ENCODE measurements at regions not wholly inside any gene's neighbourhood (a gene's known extent, or its start where the extent isn't known, plus 50 kb on each side); places are given as distances from the start of the nearest gene placed in this dataset.

GRCh38 chr14:56023661-56024081 lies 94.5 kb upstream of the PELI2 start:
- TF ChIP-seq, protein P1, sequence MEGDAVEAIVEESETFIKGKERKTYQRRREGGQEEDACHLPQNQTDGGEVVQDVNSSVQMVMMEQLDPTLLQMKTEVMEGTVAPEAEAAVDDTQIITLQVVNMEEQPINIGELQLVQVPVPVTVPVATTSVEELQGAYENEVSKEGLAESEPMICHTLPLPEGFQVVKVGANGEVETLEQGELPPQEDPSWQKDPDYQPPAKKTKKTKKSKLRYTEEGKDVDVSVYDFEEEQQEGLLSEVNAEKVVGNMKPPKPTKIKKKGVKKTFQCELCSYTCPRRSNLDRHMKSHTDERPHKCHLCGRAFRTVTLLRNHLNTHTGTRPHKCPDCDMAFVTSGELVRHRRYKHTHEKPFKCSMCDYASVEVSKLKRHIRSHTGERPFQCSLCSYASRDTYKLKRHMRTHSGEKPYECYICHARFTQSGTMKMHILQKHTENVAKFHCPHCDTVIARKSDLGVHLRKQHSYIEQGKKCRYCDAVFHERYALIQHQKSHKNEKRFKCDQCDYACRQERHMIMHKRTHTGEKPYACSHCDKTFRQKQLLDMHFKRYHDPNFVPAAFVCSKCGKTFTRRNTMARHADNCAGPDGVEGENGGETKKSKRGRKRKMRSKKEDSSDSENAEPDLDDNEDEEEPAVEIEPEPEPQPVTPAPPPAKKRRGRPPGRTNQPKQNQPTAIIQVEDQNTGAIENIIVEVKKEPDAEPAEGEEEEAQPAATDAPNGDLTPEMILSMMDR (IDR thresholded peaks at IDR 0.05): no peak
- no peaks in the 10 kb centered on the region for H3K9me3 ChIP-seq
- H3K27me3 ChIP-seq: no peaks in the 10 kb centered on the region
- H3K4me3 ChIP-seq: no peak overlapping the region
- H3K9ac ChIP-seq (ENCODE audit: low read depth in 2 of 2, low read length in 2 of 2): no peak overlapping the region
- no peak for DNase-seq
- H3K27ac ChIP-seq: no peak overlapping the region
- no peaks in the 10 kb centered on the region for H3K4me1 ChIP-seq
- intact Hi-C loops (cut with DNase I): no loop called here
- H3K36me3 ChIP-seq: no peaks in the 10 kb centered on the region

- Histone ChIP-seq H3K4me1 (no peaks in the 10 kb centered on the region), H3K9ac (ENCODE audit: low read depth in 2 of 2, low read length in 2 of 2) (no peak overlapping the region), H3K9me3 (no peaks in the 10 kb centered on the region), H3K36me3 (no peaks in the 10 kb centered on the region), H3K4me3 (no peak overlapping the region), H3K27me3 (no peaks in the 10 kb centered on the region), H3K27ac (no peak overlapping the region)
- intact Hi-C loops (cut with DNase I): no loop called here
- TF ChIP-seq, protein P1 (IDR thresholded peaks at IDR 0.05): no peak
- no peak for DNase-seq
These were observed 93.0 kb upstream of the PELI2 start for GRCh38 chr14:56025191-56025590.

- H3K4me1 ChIP-seq: no peaks in the 10 kb centered on the region
- no peak for DNase-seq
- H3K27ac ChIP-seq: no peak overlapping the region
- intact Hi-C loops (cut with DNase I): no loop called here
- H3K4me3 ChIP-seq: no peak overlapping the region
- no peaks in the 10 kb centered on the region for H3K9me3 ChIP-seq
- H3K27me3 ChIP-seq: no peaks in the 10 kb centered on the region
- H3K9ac ChIP-seq (ENCODE audit: low read depth in 2 of 2, low read length in 2 of 2): no peak overlapping the region
- TF ChIP-seq, protein P1 (IDR thresholded peaks at IDR 0.05): no peak
- H3K36me3 ChIP-seq: no peaks in the 10 kb centered on the region
These were observed 91.7 kb upstream of the PELI2 start for GRCh38 chr14:56026506-56026905.

DNA sequence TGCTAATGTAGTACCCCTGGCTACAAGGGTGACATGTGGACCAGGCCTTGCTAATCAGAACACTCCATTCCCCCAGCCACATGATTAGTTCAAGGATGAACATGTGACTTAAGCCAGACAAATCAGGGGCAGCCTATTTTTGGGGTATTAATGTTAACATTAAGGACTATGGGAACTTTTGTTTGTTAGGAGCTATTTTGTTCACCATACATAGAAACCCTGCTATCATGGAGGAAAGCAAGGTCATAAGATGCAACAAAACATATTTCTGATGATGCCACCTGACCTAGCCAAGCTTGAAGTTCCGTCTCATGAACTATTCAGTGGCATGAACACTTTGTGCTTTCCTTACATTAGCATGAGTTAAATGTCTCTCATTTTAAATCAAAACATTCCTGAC lies 90.8 kb upstream of the PELI2 start:
- intact Hi-C loops (cut with DNase I): no loop called here

DNA sequence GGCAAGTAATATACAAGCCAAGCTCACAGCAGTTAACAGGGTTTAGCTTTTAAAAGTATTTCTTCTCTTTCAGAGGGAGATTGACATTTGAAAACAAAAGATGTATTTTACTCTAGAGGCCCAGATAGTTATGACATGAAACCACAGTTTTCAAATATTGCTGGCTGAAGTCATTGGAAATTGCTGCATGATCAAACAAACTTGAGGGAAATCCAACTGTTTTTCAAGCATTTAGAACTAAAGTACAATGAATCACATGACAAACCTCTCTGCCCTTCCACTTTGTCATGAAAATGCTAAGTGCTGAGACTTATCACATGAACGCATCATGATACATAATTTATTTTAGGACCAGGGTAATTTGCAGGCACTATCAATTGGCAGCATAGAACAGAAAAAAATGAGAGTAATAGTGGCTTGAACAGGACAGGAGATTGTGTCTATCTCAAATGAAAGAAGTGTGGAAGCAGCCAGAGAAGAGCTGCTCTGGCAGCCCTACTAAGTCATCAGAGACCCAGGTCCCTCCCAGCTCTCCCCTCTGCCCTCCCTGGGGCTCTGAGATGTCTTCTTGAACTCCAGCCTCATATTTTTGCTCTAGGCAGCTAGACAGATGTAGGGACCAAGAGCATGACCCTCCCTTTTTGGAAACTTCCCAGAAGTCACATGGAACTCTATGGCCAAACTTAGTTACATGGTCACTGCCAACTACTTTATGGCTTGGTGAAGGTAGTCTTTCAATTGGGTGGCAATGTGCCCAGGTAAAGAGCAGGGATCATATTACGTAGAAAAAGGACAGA lies 90.1 kb upstream of the PELI2 start:
- Histone ChIP-seq H3K27ac (no peak overlapping the region), H3K4me3 (no peak overlapping the region)
- intact Hi-C loops (cut with DNase I): no loop called here

More for the DNA sequence above, 90.8 kb upstream of the PELI2 start:
- Histone ChIP-seq H3K36me3 (no peaks in the 10 kb centered on the region), H3K27me3 (no peaks in the 10 kb centered on the region), H3K9me3 (no peaks in the 10 kb centered on the region), H3K4me1 (no peaks in the 10 kb centered on the region), H3K9ac (ENCODE audit: low read depth in 2 of 2, low read length in 2 of 2) (no peak overlapping the region), H3K27ac (no peak overlapping the region), H3K4me3 (no peak overlapping the region)
- DNase-seq: no peak
- TF ChIP-seq, protein P1 (IDR thresholded peaks at IDR 0.05): no peak

More for the DNA sequence above, 90.1 kb upstream of the PELI2 start:
- no peak for DNase-seq
- Histone ChIP-seq H3K27me3 (no peaks in the 10 kb centered on the region), H3K36me3 (no peaks in the 10 kb centered on the region), H3K4me1 (no peaks in the 10 kb centered on the region), H3K9ac (ENCODE audit: low read depth in 2 of 2, low read length in 2 of 2) (no peak overlapping the region), H3K9me3 (no peaks in the 10 kb centered on the region)
- TF ChIP-seq, protein P1 (IDR thresholded peaks at IDR 0.05): no peak

Measured in colonic mucosa (tissue), 4 donors.